ENCODE measurements at regions not wholly inside any gene's neighbourhood (a gene's known extent, or its start where the extent isn't known, plus 50 kb on each side); places are given as distances from the start of the nearest gene placed in this dataset.
A peak's percentile ranks its signal among the peaks of the same experiment; 100 is the strongest.

DNA sequence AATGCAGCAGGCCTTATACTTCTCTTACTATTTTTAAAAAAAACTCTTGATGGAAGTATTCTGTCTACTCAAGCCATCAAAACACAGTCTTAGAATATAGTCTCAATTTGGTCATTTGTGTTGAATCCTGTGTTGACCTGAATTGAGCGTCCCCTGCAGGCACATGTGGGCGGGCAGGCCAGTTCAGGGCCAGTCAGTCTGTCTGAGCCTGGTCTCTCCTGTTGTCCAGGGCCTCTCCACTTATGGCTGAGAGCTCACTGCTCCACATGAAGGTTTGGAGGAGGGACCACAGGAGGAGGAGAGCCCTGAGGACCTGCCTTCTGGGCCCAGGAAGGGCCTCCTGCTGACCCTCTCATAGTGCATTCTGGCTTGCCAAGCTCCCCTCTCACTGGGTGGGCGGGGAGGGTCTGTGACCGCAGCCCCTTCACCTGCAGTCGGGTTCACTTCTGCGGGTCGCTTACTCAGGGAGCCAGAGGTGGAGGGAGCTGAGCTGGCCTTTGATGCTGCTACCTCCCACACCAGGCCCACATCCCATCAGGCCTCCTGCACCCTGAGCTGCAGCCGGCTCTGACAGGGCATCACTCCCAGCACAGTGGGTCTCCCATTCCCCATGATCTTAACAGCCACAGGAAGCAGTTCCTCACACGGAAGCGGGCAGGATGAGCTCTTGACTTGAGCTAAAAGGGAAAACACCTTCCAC, 178.2 kb upstream of the S1PR3 start:
- no peaks in the 10 kb centered on the region for H3K36me3 ChIP-seq (ENCODE audit: control insufficient read depth, insufficient read depth, low read length)
- H4K5ac ChIP-seq (ENCODE audit: low read length), result no peak overlapping the region
- no peak overlapping the region for H3K56ac ChIP-seq (ENCODE audit: low read length)
- no peaks in the 10 kb centered on the region for H3K27me3 ChIP-seq (ENCODE audit: insufficient read depth, low read length, poor library complexity)
- no peaks in the 10 kb centered on the region for H3K79me2 ChIP-seq (ENCODE audit: control insufficient read depth, insufficient read depth, low read length)
- no peak overlapping the region for H3K9ac ChIP-seq (ENCODE audit: low read length)
- H4K8ac ChIP-seq (ENCODE audit: low read depth, low read length), result no peak overlapping the region
- H2AK5ac ChIP-seq (ENCODE audit: low read length), result no peak overlapping the region
- DNase-seq, result no peak
- no peaks in the 10 kb centered on the region for H3K79me1 ChIP-seq (ENCODE audit: low read length)
- no peak overlapping the region for H2BK120ac ChIP-seq (ENCODE audit: low read depth, low read length)
- no CpG with 5 or more reads among the region's 10 CpGs for WGBS (ENCODE audit: extremely low coverage, insufficient coverage, low lambda C conversion rate)
- H3K27ac ChIP-seq (ENCODE audit: low read depth, low read length), result no peak overlapping the region
- H3K4me3 ChIP-seq (ENCODE audit: low read length), result no peak overlapping the region
- no peak overlapping the region for H2BK15ac ChIP-seq (replicated peaks; ENCODE audit: low read depth)
- no peak overlapping the region for H3K23ac ChIP-seq (ENCODE audit: low read length)
- H3K4me1 ChIP-seq (ENCODE audit: control insufficient read depth, low read depth, low read length), result no peaks in the 10 kb centered on the region
- no peak overlapping the region for H3K4me2 ChIP-seq (ENCODE audit: low read length)
- H2BK5ac ChIP-seq (ENCODE audit: low read length), result no peak overlapping the region
- H3K18ac ChIP-seq (ENCODE audit: low read length), result no peak overlapping the region
- H3K4ac ChIP-seq (ENCODE audit: low read depth, low read length), result no peak overlapping the region

DNA sequence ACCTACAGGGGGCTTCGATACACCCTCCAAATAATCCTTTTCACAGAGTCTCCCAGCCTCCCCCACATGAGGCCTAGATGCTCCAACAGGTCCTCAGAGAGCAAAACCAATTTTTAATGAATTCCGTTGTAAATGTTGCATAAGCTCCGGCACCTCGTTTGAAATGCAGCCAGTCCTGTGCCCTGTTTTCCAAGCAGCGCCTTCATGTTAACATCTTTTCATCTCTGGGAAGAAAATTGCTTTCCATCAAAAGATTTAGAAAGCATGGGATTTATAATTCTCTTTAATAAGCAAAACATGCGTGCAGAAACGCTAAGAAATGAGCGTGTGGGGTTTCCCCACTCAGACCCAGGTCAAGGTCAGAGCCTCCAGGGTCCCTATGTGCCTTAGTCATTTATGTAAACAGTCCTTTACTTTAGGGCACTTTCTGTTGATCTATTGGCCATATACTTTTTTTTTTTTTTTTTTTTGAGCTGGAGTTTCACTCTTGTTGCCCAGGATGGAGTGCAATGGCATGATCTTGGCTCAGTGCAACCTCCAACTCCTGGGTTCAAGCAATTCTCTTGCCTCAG, 177.5 kb upstream of the S1PR3 start:
- Histone ChIP-seq H3K27ac (ENCODE audit: low read depth, low read length) (no peak overlapping the region), H3K79me1 (ENCODE audit: low read length) (no peaks in the 10 kb centered on the region), H4K5ac (ENCODE audit: low read length) (no peak overlapping the region), H3K4me1 (ENCODE audit: control insufficient read depth, low read depth, low read length) (peaks cover 2% of the 10 kb centered on the region), H3K4ac (ENCODE audit: low read depth, low read length) (no peak overlapping the region), H4K8ac (ENCODE audit: low read depth, low read length) (no peak overlapping the region), H3K4me2 (ENCODE audit: low read length) (no peak overlapping the region), H3K36me3 (ENCODE audit: control insufficient read depth, insufficient read depth, low read length) (no peaks in the 10 kb centered on the region), H3K56ac (ENCODE audit: low read length) (no peak overlapping the region), H3K9ac (ENCODE audit: low read length) (no peak overlapping the region), H3K18ac (ENCODE audit: low read length) (no peak overlapping the region), H2BK5ac (ENCODE audit: low read length) (no peak overlapping the region), H2BK120ac (ENCODE audit: low read depth, low read length) (no peak overlapping the region), H2BK15ac (replicated peaks; ENCODE audit: low read depth) (no peak overlapping the region), H3K79me2 (ENCODE audit: control insufficient read depth, insufficient read depth, low read length) (no peaks in the 10 kb centered on the region), H3K4me3 (ENCODE audit: low read length) (no peak overlapping the region), H3K23ac (ENCODE audit: low read length) (no peak overlapping the region), H2AK5ac (ENCODE audit: low read length) (no peak overlapping the region), H3K27me3 (ENCODE audit: insufficient read depth, low read length, poor library complexity) (no peaks in the 10 kb centered on the region)
- DNase-seq, result no peak
- WGBS (ENCODE audit: extremely low coverage, insufficient coverage, low lambda C conversion rate), result no CpG with 5 or more reads among the region's 8 CpGs

DNA sequence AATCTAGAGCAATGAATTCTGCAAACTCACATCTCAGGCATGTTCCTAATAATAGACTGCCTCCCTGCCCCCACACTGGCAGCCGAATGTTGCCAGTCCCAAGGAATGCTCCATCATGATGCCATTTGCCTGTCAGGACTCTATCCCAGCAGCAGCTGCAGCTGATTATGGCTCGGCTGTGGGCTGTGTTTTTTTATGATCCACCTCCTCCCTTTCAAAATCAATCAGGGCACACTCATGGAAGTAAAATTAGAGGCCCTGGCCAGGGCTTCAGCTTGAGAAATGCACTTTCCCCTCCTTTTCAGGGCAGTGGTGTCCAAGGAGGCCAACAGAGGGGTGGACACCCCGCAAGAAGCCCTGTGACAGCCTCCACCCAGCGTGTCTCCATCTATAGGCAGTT, 176.7 kb upstream of the S1PR3 start:
- no peak overlapping the region for H3K4ac ChIP-seq (ENCODE audit: low read depth, low read length)
- H3K18ac ChIP-seq (ENCODE audit: low read length), result no peak overlapping the region
- H2BK5ac ChIP-seq (ENCODE audit: low read length), result no peak overlapping the region
- no peak overlapping the region for H2BK15ac ChIP-seq (replicated peaks; ENCODE audit: low read depth)
- H3K23ac ChIP-seq (ENCODE audit: low read length), result no peak overlapping the region
- peaks cover 4% of the 10 kb centered on the region for H3K4me1 ChIP-seq (ENCODE audit: control insufficient read depth, low read depth, low read length)
- no peak overlapping the region for H4K5ac ChIP-seq (ENCODE audit: low read length)
- H3K79me1 ChIP-seq (ENCODE audit: low read length), result no peaks in the 10 kb centered on the region
- H3K27me3 ChIP-seq (ENCODE audit: insufficient read depth, low read length, poor library complexity), result no peaks in the 10 kb centered on the region
- WGBS (ENCODE audit: extremely low coverage, insufficient coverage, low lambda C conversion rate), result no CpG with 5 or more reads among the region's 4 CpGs
- no peak overlapping the region for H2BK120ac ChIP-seq (ENCODE audit: low read depth, low read length)
- H3K9ac ChIP-seq (ENCODE audit: low read length), result no peak overlapping the region
- H3K36me3 ChIP-seq (ENCODE audit: control insufficient read depth, insufficient read depth, low read length), result no peaks in the 10 kb centered on the region
- no peak overlapping the region for H3K4me2 ChIP-seq (ENCODE audit: low read length)
- no peak overlapping the region for H2AK5ac ChIP-seq (ENCODE audit: low read length)
- no peak overlapping the region for H3K27ac ChIP-seq (ENCODE audit: low read depth, low read length)
- H3K79me2 ChIP-seq (ENCODE audit: control insufficient read depth, insufficient read depth, low read length), result no peaks in the 10 kb centered on the region
- DNase-seq, result no peak
- no peak overlapping the region for H3K4me3 ChIP-seq (ENCODE audit: low read length)
- no peak overlapping the region for H3K56ac ChIP-seq (ENCODE audit: low read length)
- no peak overlapping the region for H4K8ac ChIP-seq (ENCODE audit: low read depth, low read length)

DNA sequence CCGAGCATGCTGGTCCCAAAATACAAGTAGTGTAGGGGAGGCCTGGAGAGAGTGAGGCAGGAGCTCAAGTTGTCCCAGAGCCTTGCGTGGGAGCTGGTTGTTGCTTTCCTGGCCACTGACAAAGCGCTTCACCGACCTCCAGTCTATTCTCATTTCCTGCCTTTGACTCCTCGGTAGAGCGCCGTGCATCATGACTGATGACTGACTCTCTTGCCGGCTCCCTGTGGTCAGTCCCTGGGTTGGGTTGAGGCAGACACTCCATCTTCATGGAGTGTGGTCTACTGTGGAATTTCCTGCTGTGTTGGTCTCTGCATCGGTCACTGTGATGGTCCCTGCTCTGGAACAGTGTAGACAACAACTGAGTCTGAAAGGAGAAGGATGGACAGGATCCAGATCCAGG, 175.1 kb upstream of the S1PR3 start:
- no CpG with 5 or more reads among the region's 9 CpGs for WGBS (ENCODE audit: extremely low coverage, insufficient coverage, low lambda C conversion rate)
- H3K56ac ChIP-seq (ENCODE audit: low read length), result no peak overlapping the region
- H3K27ac ChIP-seq (ENCODE audit: low read depth, low read length), result no peak overlapping the region
- no peak overlapping the region for H4K5ac ChIP-seq (ENCODE audit: low read length)
- H2BK5ac ChIP-seq (ENCODE audit: low read length), result no peak overlapping the region
- peaks cover 4% of the 10 kb centered on the region for H3K4me1 ChIP-seq (ENCODE audit: control insufficient read depth, low read depth, low read length)
- no peak overlapping the region for H3K4me2 ChIP-seq (ENCODE audit: low read length)
- H3K18ac ChIP-seq (ENCODE audit: low read length), result no peak overlapping the region
- H3K4ac ChIP-seq (ENCODE audit: low read depth, low read length), result no peak overlapping the region
- no peaks in the 10 kb centered on the region for H3K79me1 ChIP-seq (ENCODE audit: low read length)
- no peaks in the 10 kb centered on the region for H3K36me3 ChIP-seq (ENCODE audit: control insufficient read depth, insufficient read depth, low read length)
- H3K9ac ChIP-seq (ENCODE audit: low read length), result no peak overlapping the region
- no peaks in the 10 kb centered on the region for H3K79me2 ChIP-seq (ENCODE audit: control insufficient read depth, insufficient read depth, low read length)
- no peak overlapping the region for H2BK15ac ChIP-seq (replicated peaks; ENCODE audit: low read depth)
- H3K23ac ChIP-seq (ENCODE audit: low read length), result no peak overlapping the region
- no peak overlapping the region for H2BK120ac ChIP-seq (ENCODE audit: low read depth, low read length)
- DNase-seq, result no peak
- no peak overlapping the region for H3K4me3 ChIP-seq (ENCODE audit: low read length)
- no peaks in the 10 kb centered on the region for H3K27me3 ChIP-seq (ENCODE audit: insufficient read depth, low read length, poor library complexity)
- H2AK5ac ChIP-seq (ENCODE audit: low read length), result no peak overlapping the region
- H4K8ac ChIP-seq (ENCODE audit: low read depth, low read length), result no peak overlapping the region

DNA sequence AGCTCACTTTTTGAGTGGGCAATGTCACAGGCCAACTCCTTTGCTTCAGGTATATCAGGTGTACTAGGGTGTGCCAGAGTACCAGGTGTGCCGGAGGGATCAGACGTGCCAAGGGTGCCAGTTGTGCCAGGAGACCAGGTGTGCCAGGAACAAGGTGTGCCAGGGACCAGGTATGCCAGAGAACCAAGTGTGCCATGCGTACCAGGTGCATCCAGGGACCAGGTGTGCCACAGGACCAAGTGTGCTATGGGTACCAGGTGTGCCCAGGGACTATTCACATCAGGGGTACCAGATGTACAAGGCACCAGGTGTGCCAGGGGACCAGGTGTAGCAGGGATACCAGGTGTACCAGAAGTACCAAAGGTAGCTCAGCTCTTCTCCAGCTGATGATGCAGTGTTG, 174.7 kb upstream of the S1PR3 start:
- no peaks in the 10 kb centered on the region for H3K79me2 ChIP-seq (ENCODE audit: control insufficient read depth, insufficient read depth, low read length)
- no peak overlapping the region for H2BK120ac ChIP-seq (ENCODE audit: low read depth, low read length)
- H4K5ac ChIP-seq (ENCODE audit: low read length), result no peak overlapping the region
- H2BK15ac ChIP-seq (replicated peaks; ENCODE audit: low read depth), result no peak overlapping the region
- no peak overlapping the region for H3K23ac ChIP-seq (ENCODE audit: low read length)
- no peaks in the 10 kb centered on the region for H3K79me1 ChIP-seq (ENCODE audit: low read length)
- peaks cover 4% of the 10 kb centered on the region for H3K4me1 ChIP-seq (ENCODE audit: control insufficient read depth, low read depth, low read length)
- no peak overlapping the region for H3K4ac ChIP-seq (ENCODE audit: low read depth, low read length)
- H3K18ac ChIP-seq (ENCODE audit: low read length), result no peak overlapping the region
- H2AK5ac ChIP-seq (ENCODE audit: low read length), result peak overlapping the region; percentile 65
- H3K27ac ChIP-seq (ENCODE audit: low read depth, low read length), result no peak overlapping the region
- H3K9ac ChIP-seq (ENCODE audit: low read length), result no peak overlapping the region
- H3K4me3 ChIP-seq (ENCODE audit: low read length), result no peak overlapping the region
- no peak overlapping the region for H2BK5ac ChIP-seq (ENCODE audit: low read length)
- H3K4me2 ChIP-seq (ENCODE audit: low read length), result no peak overlapping the region
- no peak for DNase-seq
- H4K8ac ChIP-seq (ENCODE audit: low read depth, low read length), result no peak overlapping the region
- H3K36me3 ChIP-seq (ENCODE audit: control insufficient read depth, insufficient read depth, low read length), result no peaks in the 10 kb centered on the region
- no peaks in the 10 kb centered on the region for H3K27me3 ChIP-seq (ENCODE audit: insufficient read depth, low read length, poor library complexity)
- no peak overlapping the region for H3K56ac ChIP-seq (ENCODE audit: low read length)
- WGBS (ENCODE audit: extremely low coverage, insufficient coverage, low lambda C conversion rate), result no CpG with 5 or more reads among the region's 3 CpGs

DNA sequence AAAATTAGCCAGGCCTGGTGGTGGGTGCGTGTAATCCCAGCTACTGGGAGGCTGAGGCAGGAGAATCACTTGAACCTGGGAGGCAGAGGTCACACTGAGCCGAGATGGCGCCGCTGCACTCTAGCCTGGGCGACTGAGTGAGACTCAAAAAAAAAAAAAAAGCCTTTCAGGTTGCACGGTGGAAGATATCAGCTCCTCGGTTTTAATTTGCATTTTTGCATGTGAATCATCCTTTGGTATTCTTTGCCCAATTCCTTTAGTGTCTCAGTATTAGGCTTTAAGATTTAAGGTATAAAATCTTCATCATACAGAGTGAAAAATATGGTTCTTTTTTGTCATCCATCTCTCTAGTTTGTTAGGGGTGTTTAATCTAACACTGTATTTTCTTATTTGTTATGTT, 173.6 kb upstream of the S1PR3 start:
- peak; percentile 29 for DNase-seq
- Histone ChIP-seq H3K56ac (ENCODE audit: low read length) (no peak overlapping the region), H3K23ac (ENCODE audit: low read length) (no peak overlapping the region), H3K4me1 (ENCODE audit: control insufficient read depth, low read depth, low read length) (peaks cover 4% of the 10 kb centered on the region), H3K4me2 (ENCODE audit: low read length) (no peak overlapping the region), H4K5ac (ENCODE audit: low read length) (no peak overlapping the region), H3K79me1 (ENCODE audit: low read length) (no peaks in the 10 kb centered on the region), H2BK5ac (ENCODE audit: low read length) (no peak overlapping the region), H4K8ac (ENCODE audit: low read depth, low read length) (no peak overlapping the region), H3K27ac (ENCODE audit: low read depth, low read length) (no peak overlapping the region), H3K4ac (ENCODE audit: low read depth, low read length) (no peak overlapping the region), H2BK15ac (replicated peaks; ENCODE audit: low read depth) (no peak overlapping the region), H2BK120ac (ENCODE audit: low read depth, low read length) (no peak overlapping the region), H3K36me3 (ENCODE audit: control insufficient read depth, insufficient read depth, low read length) (no peaks in the 10 kb centered on the region), H3K79me2 (ENCODE audit: control insufficient read depth, insufficient read depth, low read length) (no peaks in the 10 kb centered on the region), H3K27me3 (ENCODE audit: insufficient read depth, low read length, poor library complexity) (no peaks in the 10 kb centered on the region), H2AK5ac (ENCODE audit: low read length) (no peak overlapping the region), H3K4me3 (ENCODE audit: low read length) (no peak overlapping the region), H3K18ac (ENCODE audit: low read length) (no peak overlapping the region), H3K9ac (ENCODE audit: low read length) (no peak overlapping the region)
- no CpG with 5 or more reads among the region's 7 CpGs for WGBS (ENCODE audit: extremely low coverage, insufficient coverage, low lambda C conversion rate)
